HG02943 (cell line): ENCODE measurements at regions not wholly inside any gene's neighbourhood (a gene's known extent, or its start where the extent isn't known, plus 50 kb on each side); places are given as distances from the start of the nearest gene placed in this dataset.
A peak's percentile ranks its signal among the peaks of the same experiment; 100 is the strongest.
"Not testable (repeated sequence)": the region's sequence is repeated elsewhere in the genome, so short reads cannot be mapped to it uniquely, and the experiment has no call there.

Experiments used
- ATAC-seq: cut with Tn5 transposase; IDR thresholded peaks from one replicate; pipeline ENCODE4 v1.9.1; 2021; ENCODE audit warnings: mild to moderate bottlenecking, low read depth, moderate library complexity; ENCODE audit not compliant: unreplicated experiment

GRCh38 chr4:123206016-123206415 lies 190.6 kb upstream of the SPRY1 start:
- no peak for ATAC-seq

GRCh38 chr4:123209436-123209835 lies 187.2 kb upstream of the SPRY1 start:
- ATAC-seq: no peak

GRCh38 chr4:123215536-123215935 lies 181.1 kb upstream of the SPRY1 start:
- ATAC-seq: no peak

- ATAC-seq: no peak
Observed at GRCh38 chr4:123216543-123216942, 180.1 kb upstream of the SPRY1 start.

GRCh38 chr4:123216946-123217345 lies 179.6 kb upstream of the SPRY1 start:
- ATAC-seq: no peak

GRCh38 chr4:123217664-123218063 lies 178.9 kb upstream of the SPRY1 start:
- no peak for ATAC-seq

GRCh38 chr4:123218981-123219380 lies 177.6 kb upstream of the SPRY1 start:
- ATAC-seq: no peak

- ATAC-seq: no peak
Observed at GRCh38 chr4:123229286-123229685, 167.3 kb upstream of the SPRY1 start.

- ATAC-seq: no peak
Observed at GRCh38 chr4:123230061-123230460, 166.5 kb upstream of the SPRY1 start.

GRCh38 chr4:123232439-123232838 lies 164.2 kb upstream of the SPRY1 start:
- ATAC-seq: no peak

GRCh38 chr4:123233136-123233768 lies 163.3 kb upstream of the SPRY1 start:
- ATAC-seq: no peak

- ATAC-seq: no peak
Observed at GRCh38 chr4:123234955-123235354, 161.6 kb upstream of the SPRY1 start.

GRCh38 chr4:123235431-123235830 lies 161.2 kb upstream of the SPRY1 start:
- no peak for ATAC-seq

- no peak for ATAC-seq
Observed at GRCh38 chr4:123236606-123237005, 160.0 kb upstream of the SPRY1 start.

GRCh38 chr4:123240286-123240685 lies 156.3 kb upstream of the SPRY1 start:
- ATAC-seq: not testable (repeated sequence)

GRCh38 chr4:123243220-123243619 lies 153.4 kb upstream of the SPRY1 start:
- not testable (repeated sequence) for ATAC-seq

- ATAC-seq: peak; percentile 74
Observed at GRCh38 chr4:123244137-123244536, 152.5 kb upstream of the SPRY1 start.

GRCh38 chr4:123246085-123246484 lies 150.5 kb upstream of the SPRY1 start:
- no peak for ATAC-seq

GRCh38 chr4:123248085-123248659 lies 148.4 kb upstream of the SPRY1 start:
- ATAC-seq: no peak

GRCh38 chr4:123249821-123250220 lies 146.8 kb upstream of the SPRY1 start:
- ATAC-seq: no peak

- ATAC-seq: no peak
Observed at GRCh38 chr4:123250843-123251242, 145.8 kb upstream of the SPRY1 start.

- ATAC-seq: no peak
Observed at GRCh38 chr4:123255971-123256370, 140.6 kb upstream of the SPRY1 start.

- no peak for ATAC-seq
Observed at GRCh38 chr4:123256901-123257300, 139.7 kb upstream of the SPRY1 start.
